Pancreas (tissue), 10 donors: ENCODE measurements at regions not wholly inside any gene's neighbourhood (a gene's known extent, or its start where the extent isn't known, plus 50 kb on each side); places are given as distances from the start of the nearest gene placed in this dataset.

ENCODE experiments used
- ATAC-seq, 4 donors: fragments of 200-7000 bp; cut with Tn5 transposase; one replicate each; pipeline versions ENCODE4 v1.8.0 to v1.9.1; 2020; ENCODE audit warnings: mild to moderate bottlenecking in 4 of 4, moderate library complexity in 4 of 4
- DNase-seq, 6 donors: peaks; one replicate each; pipeline ENCODE4 v3.0.0-alpha.2; 2020
- FAIRE-seq: peaks from 2 replicates; lab custom pipeline; 2012; peaks lifted over from hg19 to GRCh38; lab: Jason Lieb, UNC
- H3K27ac ChIP-seq, 4 donors: fragments of 200-600 bp; sonication (generic); 1 replicate in 3 of 4; 2 replicates in 1 of 4; pipeline versions ENCODE4 v1.5.0 to v1.8.0; 2020
- H3K27me3 ChIP-seq, 4 donors: fragments of 200-600 bp; one replicate each; pipeline ENCODE4 v1.8.0; 2021
- H3K36me3 ChIP-seq, 3 donors: fragments of 200-600 bp; sonication (generic) in 1 of 3; one replicate each; pipeline versions ENCODE4 v1.5.0 to v1.8.0; 2020 to 2021
- H3K4me1 ChIP-seq, 3 donors: fragments of 200-600 bp; one replicate each; pipeline ENCODE4 v1.8.0; 2021
- H3K4me3 ChIP-seq, 4 donors: fragments of 200-600 bp; sonication (generic) in 2 of 4; one replicate each; pipeline versions ENCODE4 v1.5.0 to v1.8.0; 2020 to 2021
- H3K9me3 ChIP-seq, 4 donors: fragments of 200-600 bp; one replicate each; pipeline ENCODE4 v1.8.0; 2021
- CTCF ChIP-seq, 4 donors: fragments of 200-600 bp; sonication (generic) in 3 of 4; IDR thresholded peaks; one replicate each; pipeline versions ENCODE4 v1.5.0 to v1.8.0; 2021; ENCODE audit warnings: antibody characterized with exemption in 4 of 4
- WGBS, 2 donors: extraction: QIAGEN DNeasy Blood & Tissue Kit; methylation state at CpG; one replicate each; pipeline ENCODE4 v1.1.7; 2013; 5-methylcytosine and 5-hydroxymethylcytosine counted together
- intact Hi-C, 3 donors: fragments of 100-400 bp; cut with DNase I; formaldehyde crosslinking; loops; one replicate each; pipeline versions ENCODE4 v1.11.1 to v1.14.2; 2022
- donor health status: healthy with polysubstance abuse.
- donor health status: DM: no; HTN: no; CAD: no; lungs with moderate emphysema.
- donor health status: DM: no; HTN: no; CAD: no.
- donor health status: control.
- donor health status: control.
- donor health status: Bipolar disorder and iron deficiency.
- donor health status: DM: yes; HTN: yes; CAD: no.
- donor health status: DM: no; HTN: no; CAD: no.
- donor health status: DM: no; HTN: no; CAD: no.
- donor health status: DM: yes; HTN: yes; CAD: no.

GRCh38 chr18:37654034-37654433, 88.4 kb upstream of the CELF4 start:
- intact Hi-C loops = no loop called here
- TF ChIP-seq CTCF (IDR thresholded peaks at IDR 0.05) = no peak
- FAIRE-seq = no peak

DNA sequence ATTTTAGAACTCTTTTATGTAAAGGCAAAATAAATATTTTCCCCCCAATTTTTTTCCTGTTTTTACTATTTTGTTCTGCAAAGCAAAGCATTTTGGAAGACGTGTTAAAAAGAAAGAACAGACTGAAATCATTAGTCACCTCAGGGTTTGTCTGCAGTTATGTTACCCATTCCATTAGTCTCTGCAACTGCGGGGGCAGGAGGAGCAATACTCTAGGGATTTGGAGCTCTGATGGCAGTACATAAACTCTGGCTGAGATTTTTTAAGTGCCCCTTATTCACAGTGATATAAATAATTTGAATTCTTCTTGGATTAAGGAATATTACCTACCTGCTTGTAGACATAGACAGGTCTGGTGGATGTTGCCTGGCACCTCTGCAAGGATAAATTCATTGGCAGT, 88.0 kb upstream of the CELF4 start:
- intact Hi-C loops = no loop called here
- 41 to 42% methylated on average over 2 of the region's 2 CpGs for WGBS, 2 donors
- no peak for FAIRE-seq

More at GRCh38 chr18:37654034-37654433, 88.4 kb upstream of the CELF4 start:
- H3K4me1 ChIP-seq = no peaks in the 10 kb centered on the region
- 14 to 24% methylated on average over 3 of the region's 3 CpGs for WGBS, 2 donors
- no peaks in the 10 kb centered on the region for H3K36me3 ChIP-seq
- no peaks in the 10 kb centered on the region for H3K9me3 ChIP-seq
- ATAC-seq (no peak), DNase-seq (no peak)
- no peak overlapping the region for H3K27ac ChIP-seq
- peaks cover 0 to 8% (median 2%) of the 10 kb centered on the region in 4 donors for H3K27me3 ChIP-seq
- H3K4me3 ChIP-seq = no peak overlapping the region

DNA sequence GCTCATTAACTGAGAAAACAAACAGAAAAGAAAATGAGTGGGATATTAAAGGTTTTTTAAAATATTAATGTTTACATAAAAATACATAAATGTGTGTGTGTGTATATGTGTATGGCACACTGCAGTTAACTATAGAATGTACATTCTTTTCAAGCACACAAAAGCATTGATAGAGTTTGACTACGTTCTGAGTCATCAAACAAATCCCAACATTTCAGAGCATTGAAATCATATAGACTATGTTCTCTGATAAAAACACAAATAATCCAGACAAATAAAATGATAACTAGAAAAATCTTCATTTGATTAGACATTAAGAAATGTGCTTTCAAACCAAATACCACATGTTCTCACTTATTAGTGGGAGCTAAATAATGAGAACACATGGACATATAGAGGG, 84.3 kb upstream of the CELF4 start:
- FAIRE-seq = no peak
- 48 to 54% methylated on average over 1 of the region's 1 CpG for WGBS, 2 donors

More for the DNA sequence above, 88.0 kb upstream of the CELF4 start:
- no peak overlapping the region for H3K4me3 ChIP-seq
- H3K9me3 ChIP-seq = no peaks in the 10 kb centered on the region
- H3K27me3 ChIP-seq = peaks cover 0 to 8% (median 2%) of the 10 kb centered on the region in 4 donors
- ATAC-seq (no peak), DNase-seq (no peak)
- H3K36me3 ChIP-seq = no peaks in the 10 kb centered on the region
- no peaks in the 10 kb centered on the region for H3K4me1 ChIP-seq
- H3K27ac ChIP-seq = no peak overlapping the region
- no peak for TF ChIP-seq CTCF (IDR thresholded peaks at IDR 0.05)

GRCh38 chr18:37649416-37649815, 83.8 kb upstream of the CELF4 start:
- H3K4me1 ChIP-seq = no peaks in the 10 kb centered on the region
- peaks cover 0 to 8% (median 2%) of the 10 kb centered on the region in 4 donors for H3K27me3 ChIP-seq
- H3K4me3 ChIP-seq = no peak overlapping the region
- DNase-seq (no peak), FAIRE-seq (no peak), ATAC-seq (no peak)
- peaks cover 0 to 3% (median 0%) of the 10 kb centered on the region in 4 donors for H3K9me3 ChIP-seq
- intact Hi-C loops = no loop called here
- TF ChIP-seq CTCF (IDR thresholded peaks at IDR 0.05) = no peak
- H3K36me3 ChIP-seq = no peaks in the 10 kb centered on the region
- no peak overlapping the region for H3K27ac ChIP-seq

More for the DNA sequence above, 84.3 kb upstream of the CELF4 start:
- H3K27me3 ChIP-seq = peaks cover 0 to 8% (median 2%) of the 10 kb centered on the region in 4 donors
- no peaks in the 10 kb centered on the region for H3K36me3 ChIP-seq
- DNase-seq (no peak), ATAC-seq (no peak)
- no peak for TF ChIP-seq CTCF (IDR thresholded peaks at IDR 0.05)
- H3K4me3 ChIP-seq = no peak overlapping the region
- no peak overlapping the region for H3K27ac ChIP-seq
- intact Hi-C loops = no loop called here
- H3K9me3 ChIP-seq = peaks cover 0 to 1% (median 0%) of the 10 kb centered on the region in 4 donors
- H3K4me1 ChIP-seq = no peaks in the 10 kb centered on the region

GRCh38 chr18:37641573-37641972, 76.0 kb upstream of the CELF4 start:
- no peaks in the 10 kb centered on the region for H3K36me3 ChIP-seq
- WGBS, 2 donors = 76 to 88% methylated on average over 2 of the region's 2 CpGs
- H3K27ac ChIP-seq = no peak overlapping the region
- H3K4me3 ChIP-seq = no peak overlapping the region
- ATAC-seq (no peak), FAIRE-seq (no peak), DNase-seq (no peak)
- H3K9me3 ChIP-seq = peaks cover 0 to 3% (median 0%) of the 10 kb centered on the region in 4 donors
- TF ChIP-seq CTCF (IDR thresholded peaks at IDR 0.05) = no peak
- H3K4me1 ChIP-seq = no peaks in the 10 kb centered on the region
- intact Hi-C loops = no loop called here
- H3K27me3 ChIP-seq = no peaks in the 10 kb centered on the region
